HK-2 (cell line): ENCODE measurements at regions not wholly inside any gene's neighbourhood (a gene's known extent, or its start where the extent isn't known, plus 50 kb on each side); places are given as distances from the start of the nearest gene placed in this dataset.

ENCODE experiments used
- DNase-seq: peaks from one replicate; pipeline ENCODE4 v3.0.0-alpha.2; 2018; ENCODE audit not compliant: unreplicated experiment

- DNase-seq, result no peak
Observed at GRCh38 chr3:110743984-110744383, 327.6 kb upstream of the NECTIN3 start.

GRCh38 chr3:110744723-110745122 lies 326.9 kb upstream of the NECTIN3 start:
- DNase-seq, result no peak

- no peak for DNase-seq
Observed at GRCh38 chr3:110749006-110749405, 322.6 kb upstream of the NECTIN3 start.

GRCh38 chr3:110750201-110750600 lies 321.4 kb upstream of the NECTIN3 start:
- DNase-seq, result no peak

GRCh38 chr3:110752307-110752706 lies 319.3 kb upstream of the NECTIN3 start:
- no peak for DNase-seq

GRCh38 chr3:110753516-110753915 lies 318.1 kb upstream of the NECTIN3 start:
- no peak for DNase-seq

- no peak for DNase-seq
Observed at GRCh38 chr3:110754212-110754916, 317.3 kb upstream of the NECTIN3 start.

GRCh38 chr3:110755345-110755744 lies 316.3 kb upstream of the NECTIN3 start:
- DNase-seq, result no peak

- DNase-seq, result no peak
Observed at GRCh38 chr3:110756705-110757104, 314.9 kb upstream of the NECTIN3 start.

GRCh38 chr3:110758208-110758607 lies 313.4 kb upstream of the NECTIN3 start:
- DNase-seq, result no peak

- DNase-seq, result no peak
Observed at GRCh38 chr3:110767156-110767555, 304.5 kb upstream of the NECTIN3 start.

GRCh38 chr3:110767838-110768237 lies 303.8 kb upstream of the NECTIN3 start:
- no peak for DNase-seq

GRCh38 chr3:110773413-110773954 lies 298.1 kb upstream of the NECTIN3 start:
- no peak for DNase-seq

- no peak for DNase-seq
Observed at GRCh38 chr3:110774496-110775265, 296.9 kb upstream of the NECTIN3 start.

- no peak for DNase-seq
Observed at GRCh38 chr3:110779581-110779980, 292.0 kb upstream of the NECTIN3 start.

GRCh38 chr3:110783541-110783940 lies 288.1 kb upstream of the NECTIN3 start:
- DNase-seq, result no peak

GRCh38 chr3:110788794-110789193 lies 282.8 kb upstream of the NECTIN3 start:
- no peak for DNase-seq

GRCh38 chr3:110789315-110789714 lies 282.3 kb upstream of the NECTIN3 start:
- no peak for DNase-seq

GRCh38 chr3:110790631-110791030 lies 281.0 kb upstream of the NECTIN3 start:
- DNase-seq, result no peak

- DNase-seq, result no peak
Observed at GRCh38 chr3:110791995-110792686, 279.5 kb upstream of the NECTIN3 start.

GRCh38 chr3:110793611-110794010 lies 278.0 kb upstream of the NECTIN3 start:
- DNase-seq, result no peak

GRCh38 chr3:110795163-110795562 lies 276.5 kb upstream of the NECTIN3 start:
- no peak for DNase-seq
